Stimulated activated CD4-positive, alpha-beta T cell treated with anti-CD3 and anti-CD28 coated beads, Interleukin-1b, Interleukin-23, amount 100 ng/mL, for 1 hour (primary cell): ENCODE measurements at regions not wholly inside any gene's neighbourhood (a gene's known extent, or its start where the extent isn't known, plus 50 kb on each side); places are given as distances from the start of the nearest gene placed in this dataset.

ENCODE experiments used
- DNase-seq, 2 donors: peaks; one replicate each; pipeline ENCODE4 v3.0.0-alpha.2; 2020; ENCODE audit warnings: low read depth in 2 of 2

DNA sequence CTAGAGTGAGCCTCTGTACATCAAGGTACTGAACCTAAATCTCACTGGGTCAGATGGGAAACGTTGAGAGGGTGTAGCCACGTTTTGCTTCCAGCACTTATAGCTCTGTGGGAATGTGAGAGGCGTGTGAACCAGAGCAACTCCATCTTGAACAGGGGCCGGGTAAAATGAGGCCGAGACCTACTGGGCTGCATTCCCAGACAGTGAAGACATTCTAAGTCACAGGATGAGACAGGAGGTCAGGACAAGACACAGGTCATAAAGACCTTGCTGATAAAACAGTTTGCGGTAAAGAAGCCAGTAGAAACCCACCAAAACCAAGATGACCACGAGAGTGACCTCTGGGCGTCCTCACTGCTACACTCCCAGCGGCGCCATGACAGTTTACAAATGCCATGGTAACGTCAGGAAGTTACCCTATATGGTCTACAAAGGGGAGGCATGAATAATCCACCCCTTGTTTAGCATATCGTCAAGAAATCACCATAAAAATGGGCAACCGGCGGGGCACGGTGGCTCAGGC lies 63.4 kb upstream of the NCOR2 start:
- no peak for DNase-seq

GRCh38 chr12:124629789-124630480 lies 62.5 kb upstream of the NCOR2 start:
- DNase-seq = no peak

DNA sequence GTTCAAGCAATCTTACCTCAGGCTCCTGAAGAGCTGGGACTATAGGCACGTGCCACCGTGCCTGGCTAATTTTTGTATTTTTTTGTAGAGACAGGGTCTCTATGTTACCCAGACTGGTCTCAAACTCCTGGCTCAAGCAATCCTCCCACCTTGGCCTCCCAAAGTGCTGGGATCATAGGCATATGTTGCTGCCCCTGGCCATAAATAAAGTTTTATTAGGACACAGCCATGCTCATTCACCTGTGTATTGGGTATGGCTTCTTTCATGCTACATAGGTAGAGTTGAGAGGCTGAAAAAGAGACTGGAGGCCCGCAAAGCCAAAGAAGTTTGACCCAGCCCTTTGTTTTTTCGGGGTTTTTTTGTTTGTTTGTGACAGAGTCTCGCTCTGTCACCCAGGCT lies 61.7 kb upstream of the NCOR2 start:
- DNase-seq = no peak

DNA sequence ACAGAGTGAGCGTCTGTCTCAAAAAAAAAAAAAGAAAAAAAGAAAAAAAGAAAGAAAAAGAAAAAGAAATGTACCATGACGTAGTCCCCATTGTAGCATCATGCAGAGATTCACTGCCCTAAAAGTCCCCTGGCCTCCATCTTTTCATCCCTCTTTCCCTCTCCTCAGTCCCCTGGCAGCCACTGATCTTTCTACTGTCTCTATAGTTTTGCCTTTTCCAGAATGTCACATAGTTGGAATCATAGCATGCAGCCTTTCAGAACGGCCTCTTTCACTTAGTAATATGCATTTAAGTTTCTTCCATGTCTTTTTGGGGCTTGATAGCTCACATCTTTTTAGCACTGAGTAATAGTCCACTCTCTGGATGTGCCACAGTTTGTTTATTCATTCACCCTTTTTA lies 60.5 kb upstream of the NCOR2 start:
- no peak for DNase-seq

DNA sequence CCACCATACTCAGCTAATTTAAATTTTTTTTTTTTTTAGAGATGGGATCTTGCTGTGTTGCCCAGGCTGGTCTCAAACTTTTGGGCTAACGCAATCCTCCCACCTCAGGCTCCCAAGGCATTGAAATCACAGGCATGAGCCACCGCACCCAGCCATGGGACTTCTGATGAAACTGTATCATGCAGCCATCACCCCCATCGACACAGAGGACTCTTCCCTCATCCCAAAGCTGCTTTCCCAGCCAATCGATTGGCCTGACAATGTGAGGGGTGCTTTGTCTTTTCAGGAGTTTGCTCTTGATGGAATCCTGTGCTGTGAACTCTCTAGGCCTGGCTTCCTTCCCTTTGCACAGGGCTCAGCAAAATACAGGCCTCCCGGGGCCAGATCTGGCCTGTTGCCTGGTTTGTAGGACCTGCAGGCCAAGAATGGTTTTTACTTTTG lies 59.6 kb upstream of the NCOR2 start:
- no peak for DNase-seq

DNA sequence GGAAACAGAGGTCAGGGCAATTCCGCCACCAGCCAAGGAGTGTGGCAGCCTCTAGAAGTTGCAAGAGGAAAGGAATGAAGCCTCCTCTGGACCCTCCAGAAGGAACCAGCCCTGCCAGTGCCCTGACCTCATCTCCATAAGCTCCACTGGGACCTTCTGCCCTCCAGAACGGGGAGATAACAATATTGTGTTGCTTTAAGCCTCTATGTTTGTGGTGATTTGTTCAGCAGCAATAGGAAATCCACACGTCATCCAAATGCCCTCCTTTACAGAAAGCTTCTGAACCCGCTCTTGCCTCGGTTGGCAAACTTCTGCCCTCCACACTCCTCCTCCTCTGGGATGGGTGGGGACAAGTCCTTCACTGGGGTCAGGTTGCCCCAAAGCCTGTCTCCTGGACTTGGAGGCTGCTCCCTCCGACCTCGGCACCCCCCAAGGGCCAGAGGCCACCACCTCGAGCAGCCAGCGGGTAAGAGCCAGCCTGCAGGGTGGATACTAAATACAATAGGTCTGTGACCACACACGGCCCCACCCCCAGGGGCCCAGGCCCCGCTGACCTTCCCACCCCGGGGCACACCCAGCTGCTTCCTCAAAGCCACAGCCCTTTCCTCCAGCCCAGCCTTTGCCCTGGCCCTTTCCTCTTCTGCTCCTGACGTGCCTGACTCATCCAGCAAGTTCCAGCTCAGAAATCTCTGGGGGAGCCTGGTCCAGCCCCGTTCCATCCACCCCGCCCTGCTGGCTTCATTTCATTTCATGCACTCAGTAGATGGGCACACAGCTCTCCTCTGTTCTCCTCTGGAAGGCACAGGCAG lies 58.7 kb upstream of the NCOR2 start:
- DNase-seq = no peak

- DNase-seq = no peak
These were observed 57.4 kb upstream of the NCOR2 start for GRCh38 chr12:124624823-124625222.

DNA sequence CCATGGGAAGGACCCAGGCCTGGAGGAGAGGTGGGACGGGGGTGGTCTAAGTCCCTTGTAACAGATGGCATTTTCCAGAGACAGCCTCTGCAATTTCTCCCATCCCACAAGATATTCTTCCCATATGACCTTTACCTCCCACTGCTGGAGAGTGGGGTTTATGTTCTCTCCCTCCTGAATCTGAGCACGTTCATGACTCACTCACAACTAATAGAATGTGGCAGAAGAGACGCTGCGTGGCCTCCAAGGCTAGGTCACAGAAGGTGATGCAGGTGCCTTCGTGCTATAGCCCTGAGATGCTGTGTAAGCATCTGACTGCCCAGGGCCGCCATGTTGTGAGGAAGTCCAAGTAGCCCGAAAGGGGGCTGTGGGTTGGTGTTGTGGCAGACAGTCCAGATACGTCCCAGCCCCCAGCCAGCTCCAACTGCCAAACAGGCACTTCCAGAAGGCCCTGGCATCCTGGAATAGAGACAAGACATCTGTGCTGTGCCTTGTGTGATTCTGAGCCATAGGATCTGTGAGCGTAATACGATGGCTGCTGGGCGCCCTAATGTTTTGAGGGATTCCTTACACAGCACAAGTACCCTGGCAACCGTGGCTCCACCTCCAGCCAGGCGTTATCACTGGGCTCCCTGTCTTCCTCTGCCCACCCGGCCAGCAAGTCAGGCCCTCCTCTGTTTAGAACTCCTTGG lies 56.1 kb upstream of the NCOR2 start:
- DNase-seq = no peak

GRCh38 chr12:124622764-124623163 lies 55.4 kb upstream of the NCOR2 start:
- DNase-seq = no peak

DNA sequence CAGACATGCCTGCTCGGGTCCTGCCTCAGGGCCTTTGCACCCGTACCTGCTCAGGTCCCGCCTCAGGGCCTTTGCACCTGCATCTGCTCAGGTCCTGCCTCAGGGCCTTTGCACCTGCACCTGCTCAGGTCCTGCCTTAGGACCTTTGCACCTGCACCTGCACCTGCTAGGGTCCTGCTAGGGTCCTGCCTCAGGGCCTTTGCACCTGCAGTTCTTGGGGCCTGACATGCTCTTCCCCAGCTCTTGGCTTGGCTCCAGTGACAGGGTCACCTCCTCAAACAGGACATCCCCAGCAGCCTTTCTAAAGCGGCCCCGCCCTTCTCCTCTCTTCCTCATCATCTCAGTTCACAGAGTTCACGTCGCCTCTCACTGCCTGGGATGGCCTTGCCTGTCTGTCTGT lies 54.9 kb upstream of the NCOR2 start:
- DNase-seq = no peak

GRCh38 chr12:124621296-124621660 lies 53.9 kb upstream of the NCOR2 start:
- DNase-seq = no peak

DNA sequence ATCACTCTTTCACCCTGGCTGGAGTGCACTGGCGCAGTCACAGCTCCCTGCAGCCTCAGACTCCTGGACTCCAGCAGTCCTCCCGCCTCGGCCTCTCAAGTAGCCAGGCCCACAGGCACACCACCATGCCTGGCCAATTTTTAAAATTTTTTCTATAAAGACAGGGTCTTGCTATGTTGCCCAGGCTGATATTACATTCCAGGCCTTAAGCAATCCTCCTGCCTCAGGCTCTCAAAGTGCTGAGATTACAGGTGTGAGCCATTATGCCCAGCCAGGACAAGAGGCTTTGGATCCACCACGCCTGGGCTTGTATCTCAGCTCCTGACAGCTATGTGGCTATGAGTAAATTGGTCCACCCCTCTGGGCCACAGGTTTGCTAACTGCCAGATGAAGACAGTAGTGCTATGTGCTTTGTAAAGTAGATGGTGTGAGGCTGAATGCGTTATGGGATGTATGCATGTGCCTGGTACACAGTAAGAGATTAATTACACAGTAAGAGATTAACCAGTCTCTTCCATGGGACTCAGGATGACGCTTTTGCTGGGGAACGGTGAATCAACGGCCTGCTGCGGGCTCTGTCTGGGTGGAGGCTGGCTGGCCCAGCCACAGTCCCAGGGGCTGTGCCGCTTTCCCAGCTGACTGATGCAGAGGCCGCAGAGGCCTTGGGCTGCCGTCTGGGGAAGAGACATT lies 53.3 kb upstream of the NCOR2 start:
- no peak for DNase-seq

DNA sequence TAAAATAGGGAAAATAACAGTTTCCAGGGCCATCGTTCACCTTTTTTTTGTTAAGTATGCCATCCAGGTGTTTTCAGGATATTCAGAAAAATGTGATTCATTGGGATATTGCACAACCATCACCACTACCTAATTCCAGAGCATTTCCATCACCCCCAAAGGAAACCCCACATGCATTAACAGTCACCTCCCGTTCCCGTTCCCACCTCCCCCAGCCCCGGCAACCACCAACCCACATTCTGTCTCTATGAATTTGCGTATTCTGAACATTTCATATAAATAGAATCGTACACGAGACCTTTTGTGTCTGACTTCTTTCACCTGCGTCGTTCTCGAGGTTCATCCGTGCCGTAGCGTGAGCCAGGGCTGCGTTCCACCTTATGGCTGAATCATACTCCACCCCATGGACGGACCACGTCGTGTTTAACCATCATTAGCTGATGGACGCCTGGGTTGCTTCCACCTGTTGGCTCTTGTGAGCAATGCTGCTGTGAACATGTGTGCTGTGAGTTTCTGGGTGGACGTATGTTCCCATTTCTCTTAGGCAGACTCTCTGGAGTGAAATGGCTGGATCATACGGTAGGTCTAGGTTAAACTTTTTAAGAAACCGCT lies 51.0 kb upstream of the NCOR2 start:
- no peak for DNase-seq

- DNase-seq = no peak
These were observed 50.2 kb upstream of the NCOR2 start for GRCh38 chr12:124617615-124618014.
